Gastrocnemius medialis (tissue), 4 donors: ENCODE measurements at regions not wholly inside any gene's neighbourhood (a gene's known extent, or its start where the extent isn't known, plus 50 kb on each side); places are given as distances from the start of the nearest gene placed in this dataset.

Experiments used
- ATAC-seq, 2 donors: fragments of 150-250 bp; one replicate each; pipeline ENCODE4 v1.9.1; 2016
- DNase-seq, 2 donors: peaks; one replicate each; pipeline ENCODE4 v3.0.0-alpha.2; 2019
- H3K27ac ChIP-seq, 4 donors: fragments of 200-600 bp; sonication (generic); 1 replicate in 1 of 4; 2 replicates in 3 of 4; pipeline ENCODE4 v1.5.1; 2016 to 2018; ENCODE audit warnings: mild to moderate bottlenecking in 2 of 4, moderate library complexity in 1 of 4
- H3K27me3 ChIP-seq, 3 donors: fragments of 200-600 bp; sonication (generic) in 2 of 3; 1 replicate in 1 of 3; 2 replicates in 2 of 3; pipeline versions ENCODE4 v1.5.1 to v1.6.0; 2016 to 2019; ENCODE audit warnings: mild to moderate bottlenecking in 1 of 3, moderate library complexity in 1 of 3
- H3K36me3 ChIP-seq, 2 donors: fragments of 200-600 bp; sonication (generic) in 1 of 2; one replicate each; pipeline ENCODE4 v1.5.1; 2017 to 2018
- H3K4me1 ChIP-seq, 2 donors: fragments of 200-600 bp; sonication (generic) in 1 of 2; one replicate each; pipeline ENCODE4 v1.5.1; 2016 to 2017; ENCODE audit warnings: mild to moderate bottlenecking in 2 of 2
- H3K4me3 ChIP-seq, 4 donors: fragments of 200-600 bp; sonication (generic) in 3 of 4; 1 replicate in 1 of 4; 2 replicates in 3 of 4; pipeline ENCODE4 v1.5.1; 2016 to 2019; ENCODE audit warnings: mild to moderate bottlenecking in 2 of 4
- H3K9me3 ChIP-seq, 3 donors: fragments of 200-600 bp; sonication (generic) in 2 of 3; 1 replicate in 1 of 3; 2 replicates in 2 of 3; pipeline ENCODE4 v1.5.1; 2016 to 2019
- POLR2A ChIP-seq, 2 donors: fragments of 450-650 bp; IDR thresholded peaks; one replicate each; pipeline ENCODE4 v1.6.1; 2017; ENCODE audit warnings: antibody characterized with exemption in 2 of 2, mild to moderate bottlenecking in 2 of 2, moderate library complexity in 2 of 2
- in situ Hi-C, 4 donors: fragments of 200-750 bp; cut with MboI; loops; one replicate each; pipeline versions ENCODE4 v1.15.0 to v1.8.0; 2017; ENCODE audit warnings: low sequenced_read_pairs in 4 of 4
- intact Hi-C: fragments of 100-400 bp; cut with DNase I; formaldehyde crosslinking; loops from one replicate; pipeline ENCODE4 v1.15.1; 2023; ENCODE audit warnings: low total_unique reads
- TF ChIP-seq, protein P1 (sequence below), 5 experiments: fragments of 450-650 bp in 3 of 5; fragments of 200-600 bp in 2 of 5; sonication (generic) in 2 of 5; IDR thresholded peaks in 4 of 5; conservative IDR thresholded peaks in 1 of 5; 1 replicate in 4 of 5; 2 replicates in 1 of 5; pipeline ENCODE4 v1.5.1; 2016 to 2019; ENCODE audit warnings: antibody characterized with exemption in 5 of 5, mild to moderate bottlenecking in 3 of 5, moderate library complexity in 3 of 5

DNA sequence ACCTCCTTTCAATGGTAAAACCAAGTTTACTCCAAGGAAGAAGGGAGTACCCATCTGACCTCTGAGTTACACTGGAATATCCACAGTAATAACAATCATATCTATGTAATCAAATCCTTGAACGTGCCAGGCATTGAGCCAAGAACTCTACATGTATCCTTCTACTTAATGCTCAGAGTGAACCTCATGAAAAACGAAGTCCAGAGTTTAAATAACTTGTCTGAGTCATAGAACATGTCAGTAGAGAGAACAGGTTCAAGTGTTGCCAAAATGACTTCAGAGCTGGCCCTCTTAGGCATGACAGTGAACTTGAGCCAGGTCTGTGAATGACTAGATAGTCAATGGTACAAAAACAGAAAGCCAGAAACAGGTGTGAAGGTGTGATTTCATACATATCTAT lies 164.1 kb upstream of the ZNF618 start:
- TF ChIP-seq, protein P1, sequence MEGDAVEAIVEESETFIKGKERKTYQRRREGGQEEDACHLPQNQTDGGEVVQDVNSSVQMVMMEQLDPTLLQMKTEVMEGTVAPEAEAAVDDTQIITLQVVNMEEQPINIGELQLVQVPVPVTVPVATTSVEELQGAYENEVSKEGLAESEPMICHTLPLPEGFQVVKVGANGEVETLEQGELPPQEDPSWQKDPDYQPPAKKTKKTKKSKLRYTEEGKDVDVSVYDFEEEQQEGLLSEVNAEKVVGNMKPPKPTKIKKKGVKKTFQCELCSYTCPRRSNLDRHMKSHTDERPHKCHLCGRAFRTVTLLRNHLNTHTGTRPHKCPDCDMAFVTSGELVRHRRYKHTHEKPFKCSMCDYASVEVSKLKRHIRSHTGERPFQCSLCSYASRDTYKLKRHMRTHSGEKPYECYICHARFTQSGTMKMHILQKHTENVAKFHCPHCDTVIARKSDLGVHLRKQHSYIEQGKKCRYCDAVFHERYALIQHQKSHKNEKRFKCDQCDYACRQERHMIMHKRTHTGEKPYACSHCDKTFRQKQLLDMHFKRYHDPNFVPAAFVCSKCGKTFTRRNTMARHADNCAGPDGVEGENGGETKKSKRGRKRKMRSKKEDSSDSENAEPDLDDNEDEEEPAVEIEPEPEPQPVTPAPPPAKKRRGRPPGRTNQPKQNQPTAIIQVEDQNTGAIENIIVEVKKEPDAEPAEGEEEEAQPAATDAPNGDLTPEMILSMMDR (IDR thresholded peaks at IDR 0.05 in 4 of 5, conservative IDR thresholded peaks at IDR 0.05 in 1 of 5): no peak
- TF ChIP-seq POLR2A (IDR thresholded peaks at IDR 0.05): no peak
- peak; percentile 76 to 85 for ATAC-seq
- in situ Hi-C loops: no loop called here

DNA sequence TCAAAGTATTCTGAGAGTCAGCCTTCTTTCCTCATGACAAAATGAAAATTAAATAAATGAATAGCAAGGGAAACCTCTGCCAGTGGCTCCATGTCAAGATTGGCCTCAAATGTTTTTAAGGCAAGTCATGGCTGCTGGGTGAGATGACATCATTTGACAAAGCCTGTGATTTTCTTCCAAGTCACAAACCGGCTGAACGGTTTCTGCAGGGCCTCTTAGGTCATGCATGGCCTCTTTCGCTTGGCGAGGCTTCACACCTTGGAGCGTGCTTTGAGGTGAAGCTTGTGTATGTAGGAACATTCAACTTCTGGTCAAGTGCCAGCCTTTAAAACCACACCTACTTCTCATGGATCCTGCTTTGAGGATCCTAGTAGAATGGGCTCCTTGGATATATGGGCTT lies 161.0 kb upstream of the ZNF618 start:
- H3K27me3 ChIP-seq: no peaks in the 10 kb centered on the region
- DNase-seq (no peak), ATAC-seq (no peak)
- H3K4me3 ChIP-seq: no peak overlapping the region
- intact Hi-C loops: no loop called here
- H3K36me3 ChIP-seq: no peaks in the 10 kb centered on the region
- H3K9me3 ChIP-seq: no peaks in the 10 kb centered on the region
- in situ Hi-C loops: no loop called here
- H3K27ac ChIP-seq: no peak overlapping the region
- H3K4me1 ChIP-seq: no peaks in the 10 kb centered on the region
- TF ChIP-seq, protein P1 (IDR thresholded peaks at IDR 0.05 in 4 of 5, conservative IDR thresholded peaks at IDR 0.05 in 1 of 5): no peak
- no peak for TF ChIP-seq POLR2A (IDR thresholded peaks at IDR 0.05)

More for the DNA sequence above, 164.1 kb upstream of the ZNF618 start:
- H3K9me3 ChIP-seq: no peaks in the 10 kb centered on the region
- DNase-seq: no peak
- no peak overlapping the region for H3K4me3 ChIP-seq
- H3K27me3 ChIP-seq: no peaks in the 10 kb centered on the region
- H3K27ac ChIP-seq: no peak overlapping the region
- no peaks in the 10 kb centered on the region for H3K36me3 ChIP-seq
- no peaks in the 10 kb centered on the region for H3K4me1 ChIP-seq
- intact Hi-C loops: no loop called here

DNA sequence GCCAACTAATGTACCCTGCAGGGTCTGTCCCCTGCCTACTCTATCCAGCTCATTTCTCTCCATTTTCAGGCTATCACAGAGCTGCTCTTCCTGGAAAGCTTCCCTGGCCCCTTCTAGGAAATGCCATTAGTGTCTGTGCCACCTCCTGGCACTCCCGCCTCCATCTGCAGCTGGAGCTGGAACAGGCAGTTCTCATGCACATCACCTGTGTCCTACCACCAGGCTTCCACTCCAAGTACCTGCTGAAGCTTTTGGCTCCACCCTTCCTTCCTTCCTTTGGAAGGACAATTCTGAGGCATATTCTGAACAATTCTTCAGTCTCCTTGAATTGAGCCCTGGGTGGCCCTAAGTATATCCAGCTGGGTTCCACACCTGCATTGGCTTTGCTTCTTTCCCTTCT lies 156.2 kb upstream of the ZNF618 start:
- DNase-seq: no peak
- Histone ChIP-seq H3K9me3 (no peaks in the 10 kb centered on the region), H3K4me1 (no peaks in the 10 kb centered on the region), H3K27me3 (no peaks in the 10 kb centered on the region), H3K27ac (no peak overlapping the region), H3K36me3 (no peaks in the 10 kb centered on the region), H3K4me3 (no peak overlapping the region)
- no peak for ATAC-seq
- in situ Hi-C loops (no loop called here), intact Hi-C loops (no loop called here)
- TF ChIP-seq, protein P1 (IDR thresholded peaks at IDR 0.05 in 4 of 5, conservative IDR thresholded peaks at IDR 0.05 in 1 of 5): no peak
- TF ChIP-seq POLR2A (IDR thresholded peaks at IDR 0.05): no peak

DNA sequence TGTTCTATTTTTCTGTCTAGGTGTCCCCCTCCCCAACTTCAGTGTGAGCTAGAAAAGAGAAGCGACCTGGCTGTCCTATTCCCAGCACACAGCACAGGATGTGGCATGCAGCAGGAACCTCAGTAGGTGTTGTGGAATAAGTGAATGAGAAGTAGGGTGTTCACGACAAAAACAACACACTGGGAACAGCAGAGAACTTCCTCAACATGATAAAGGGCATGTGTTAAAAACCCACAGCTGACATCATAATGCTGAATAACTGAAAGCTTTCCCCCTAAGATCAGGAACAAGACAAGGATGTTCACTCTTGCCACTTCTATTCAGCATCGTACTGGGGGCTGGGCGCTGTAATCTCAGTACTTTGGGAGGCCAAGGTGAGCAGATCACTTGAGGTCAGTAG lies 155.6 kb upstream of the ZNF618 start:
- no peak overlapping the region for H3K27ac ChIP-seq
- H3K9me3 ChIP-seq: no peaks in the 10 kb centered on the region
- H3K4me3 ChIP-seq: no peak overlapping the region
- no peaks in the 10 kb centered on the region for H3K4me1 ChIP-seq
- in situ Hi-C loops: no loop called here
- intact Hi-C loops: no loop called here
- ATAC-seq: no peak
- no peak for TF ChIP-seq POLR2A (IDR thresholded peaks at IDR 0.05)
- TF ChIP-seq, protein P1 (IDR thresholded peaks at IDR 0.05 in 4 of 5, conservative IDR thresholded peaks at IDR 0.05 in 1 of 5): no peak
- no peaks in the 10 kb centered on the region for H3K27me3 ChIP-seq
- H3K36me3 ChIP-seq: no peaks in the 10 kb centered on the region
- no peak for DNase-seq

DNA sequence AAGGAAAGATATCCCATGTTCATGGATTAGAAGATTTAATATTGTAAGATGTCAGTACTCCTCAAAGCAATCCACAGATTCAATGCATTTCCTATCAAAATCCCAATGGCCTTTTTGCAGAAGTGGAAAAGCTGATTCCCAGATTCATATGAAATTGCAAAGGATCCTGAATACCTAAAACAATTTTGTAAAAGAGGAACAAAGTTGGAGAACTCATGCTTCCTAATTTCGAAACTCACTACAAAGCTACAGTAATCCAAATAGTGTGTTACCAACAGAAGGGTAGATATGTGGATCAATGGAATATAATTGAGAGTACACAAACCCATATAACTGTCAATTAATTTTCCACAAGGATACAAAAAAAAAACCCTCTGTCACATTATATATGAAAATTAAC lies 154.3 kb upstream of the ZNF618 start:
- Histone ChIP-seq H3K9me3 (no peaks in the 10 kb centered on the region), H3K27ac (no peak overlapping the region), H3K4me1 (no peaks in the 10 kb centered on the region), H3K36me3 (no peaks in the 10 kb centered on the region), H3K27me3 (no peaks in the 10 kb centered on the region), H3K4me3 (no peak overlapping the region)
- in situ Hi-C loops (no loop called here), intact Hi-C loops (no loop called here)
- DNase-seq (no peak), ATAC-seq (no peak)
- TF ChIP-seq, protein P1 (IDR thresholded peaks at IDR 0.05 in 4 of 5, conservative IDR thresholded peaks at IDR 0.05 in 1 of 5): no peak
- no peak for TF ChIP-seq POLR2A (IDR thresholded peaks at IDR 0.05)
